ENCODE measurements at regions not wholly inside any gene's neighbourhood (a gene's known extent, or its start where the extent isn't known, plus 50 kb on each side); places are given as distances from the start of the nearest gene placed in this dataset.

DNA sequence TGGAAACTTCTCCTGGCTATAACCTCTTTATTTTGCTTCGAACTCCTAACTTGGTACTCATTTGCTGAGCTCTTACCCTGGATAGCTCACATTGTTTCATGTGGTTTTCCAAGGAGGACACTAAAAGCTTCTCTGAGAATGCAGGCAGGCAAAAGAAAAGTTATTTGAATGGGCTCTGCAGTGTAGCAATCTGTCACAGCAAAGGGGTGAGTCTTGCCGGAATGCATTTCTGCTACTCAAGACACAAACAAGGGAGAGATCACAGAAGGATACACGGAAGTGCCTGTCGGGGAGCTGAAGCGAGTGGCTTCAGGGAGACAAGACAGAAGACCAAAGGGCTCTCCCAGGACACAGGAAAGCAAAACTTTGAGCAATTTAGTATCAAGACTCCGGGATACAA is 265.4 kb downstream of the SS18 start:
- TF ChIP-seq, protein P1, sequence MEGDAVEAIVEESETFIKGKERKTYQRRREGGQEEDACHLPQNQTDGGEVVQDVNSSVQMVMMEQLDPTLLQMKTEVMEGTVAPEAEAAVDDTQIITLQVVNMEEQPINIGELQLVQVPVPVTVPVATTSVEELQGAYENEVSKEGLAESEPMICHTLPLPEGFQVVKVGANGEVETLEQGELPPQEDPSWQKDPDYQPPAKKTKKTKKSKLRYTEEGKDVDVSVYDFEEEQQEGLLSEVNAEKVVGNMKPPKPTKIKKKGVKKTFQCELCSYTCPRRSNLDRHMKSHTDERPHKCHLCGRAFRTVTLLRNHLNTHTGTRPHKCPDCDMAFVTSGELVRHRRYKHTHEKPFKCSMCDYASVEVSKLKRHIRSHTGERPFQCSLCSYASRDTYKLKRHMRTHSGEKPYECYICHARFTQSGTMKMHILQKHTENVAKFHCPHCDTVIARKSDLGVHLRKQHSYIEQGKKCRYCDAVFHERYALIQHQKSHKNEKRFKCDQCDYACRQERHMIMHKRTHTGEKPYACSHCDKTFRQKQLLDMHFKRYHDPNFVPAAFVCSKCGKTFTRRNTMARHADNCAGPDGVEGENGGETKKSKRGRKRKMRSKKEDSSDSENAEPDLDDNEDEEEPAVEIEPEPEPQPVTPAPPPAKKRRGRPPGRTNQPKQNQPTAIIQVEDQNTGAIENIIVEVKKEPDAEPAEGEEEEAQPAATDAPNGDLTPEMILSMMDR (conservative IDR thresholded peaks at IDR 0.05) = no peak
- no peak for TF ChIP-seq ZFX (IDR thresholded peaks at IDR 0.05)
